HCT116 (cell line): ENCODE measurements at regions not wholly inside any gene's neighbourhood (a gene's known extent, or its start where the extent isn't known, plus 50 kb on each side); places are given as distances from the start of the nearest gene placed in this dataset.

Experiments used
- CTCF ChIP-seq, 3 experiments: fragments of 200-600 bp in 1 of 3; sonication (generic) in 1 of 3; IDR thresholded peaks in 2 of 3; conservative IDR thresholded peaks in 1 of 3; 2 replicates each; pipeline ENCODE4 v1.5.1; 2012 to 2017; ENCODE audit warnings: low read depth in 2 of 3, low read length in 2 of 3, antibody characterized with exemption in 1 of 3, borderline replicate concordance in 1 of 3, control low read depth in 1 of 3, mild to moderate bottlenecking in 1 of 3, mixed read lengths in 1 of 3, mixed run types in 1 of 3, moderate library complexity in 1 of 3; ENCODE audit not compliant: insufficient read depth in 1 of 3
- EZH2 ChIP-seq: fragments of 200-600 bp; sonication (generic); IDR thresholded peaks from 2 replicates; pipeline ENCODE4 v1.6.1; 2017; ENCODE audit warnings: antibody characterized with exemption, mixed run types

- TF ChIP-seq EZH2: no peak
- no peak for TF ChIP-seq CTCF (IDR thresholded peaks at IDR 0.05 in 2 of 3, conservative IDR thresholded peaks at IDR 0.05 in 1 of 3; ENCODE audit: borderline replicate concordance in 1 of 3, insufficient read depth in 1 of 3, low read depth in 2 of 3, low read length in 2 of 3)
Measured at GRCh38 chr4:83731609-83732008, 195.7 kb downstream of the GPAT3 start.
